BLaER1 treated with 17β-estradiol and CSF1 and Interleukin-3, amounts not matched to agents 10 nM and 100 nM (cell line): ENCODE measurements at regions not wholly inside any gene's neighbourhood (a gene's known extent, or its start where the extent isn't known, plus 50 kb on each side); places are given as distances from the start of the nearest gene placed in this dataset.

Source experiments
- H3K27ac ChIP-seq, 11 experiments: shearing (Covaris generic); formaldehyde crosslinking; 2 replicates each; pipeline ENCODE4 v1.8.1; 2022
- H3K27me3 ChIP-seq, 11 experiments: shearing (Covaris generic); formaldehyde crosslinking; 2 replicates each; pipeline ENCODE4 v1.8.1; 2022
- H3K36me3 ChIP-seq, 11 experiments: shearing (Covaris generic); formaldehyde crosslinking; 2 replicates each; pipeline ENCODE4 v1.8.1; 2022
- H3K4me1 ChIP-seq, 10 experiments: shearing (Covaris generic); formaldehyde crosslinking; 2 replicates each; pipeline ENCODE4 v1.8.1; 2022
- H3K4me2 ChIP-seq, 11 experiments: shearing (Covaris generic); formaldehyde crosslinking; 2 replicates each; pipeline ENCODE4 v1.8.1; 2022
- H3K4me3 ChIP-seq, 10 experiments: shearing (Covaris generic); formaldehyde crosslinking; 2 replicates each; pipeline ENCODE4 v1.8.1; 2022
- H3K9ac ChIP-seq, 11 experiments: shearing (Covaris generic); formaldehyde crosslinking; 2 replicates each; pipeline ENCODE4 v1.8.1; 2022
- H3K9me3 ChIP-seq, 11 experiments: shearing (Covaris generic); formaldehyde crosslinking; replicated peaks in 1 of 11; 2 replicates each; pipeline ENCODE4 v1.8.1; 2022
- H4K20me1 ChIP-seq, 11 experiments: shearing (Covaris generic); formaldehyde crosslinking; 2 replicates each; pipeline ENCODE4 v1.8.1; 2022
- Cebpa-rat ChIP-seq, 11 experiments: shearing (Covaris generic); IDR thresholded peaks; 2 replicates each; pipeline ENCODE4 v1.8.1; 2022

DNA sequence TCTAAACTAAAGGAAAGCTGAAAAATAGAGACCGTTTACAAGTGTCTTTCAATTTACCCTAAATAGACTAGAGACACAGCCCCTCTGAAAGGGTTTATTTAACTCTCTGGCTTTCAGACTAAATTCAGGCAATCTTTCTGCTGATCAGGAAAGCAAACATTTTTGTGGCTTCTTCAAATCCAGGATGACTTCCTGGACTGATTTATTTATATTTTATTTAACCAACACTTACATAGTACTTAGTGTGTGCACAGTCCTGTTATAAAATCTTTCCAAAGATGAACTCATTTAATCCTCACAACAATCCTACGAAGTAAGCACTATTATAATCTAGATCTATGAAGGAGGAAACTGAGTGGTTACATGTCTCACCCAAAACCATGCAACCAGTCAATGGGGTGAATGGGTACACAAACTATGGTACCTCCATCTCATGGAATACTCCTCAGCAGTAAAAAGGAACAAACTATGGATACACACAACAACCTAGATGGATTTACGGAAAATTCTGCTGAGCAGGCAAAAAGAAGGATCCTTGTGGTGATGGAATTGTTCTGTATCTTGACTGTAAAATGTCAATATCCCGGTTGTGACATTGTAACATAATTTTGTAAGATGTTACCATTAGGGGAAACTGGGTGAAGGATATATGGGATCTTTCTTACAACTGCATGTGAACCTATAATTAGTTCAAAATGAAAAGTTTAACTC, 64.1 kb upstream of the MAMLD1 start:
- no peak for TF ChIP-seq Cebpa-rat (IDR thresholded peaks at IDR 0.05)
- H3K4me2 ChIP-seq: peak overlapping the region in 9 of 11 experiments; percentile 11 to 79 (median 70); a peak in 17 of 22 replicates

GRCh38 chrX:150299579-150299978, 63.5 kb upstream of the MAMLD1 start:
- Histone ChIP-seq H3K36me3 (no peaks in the 10 kb centered on the region), H3K27me3 (no peaks in the 10 kb centered on the region), H3K9me3 (no peaks in the 10 kb centered on the region), H3K4me2 (peak overlapping the region in 4 of 11 experiments; percentile 14 to 79 (median 71); a peak in 5 of 22 replicates), H3K4me1 (peaks cover 0 to 26% (median 17%) of the 10 kb centered on the region in 10 experiments; a peak in 16 of 20 replicates), H4K20me1 (no peaks in the 10 kb centered on the region), H3K9ac (no peak overlapping the region), H3K4me3 (no peak overlapping the region), H3K27ac (no peak overlapping the region)
- TF ChIP-seq Cebpa-rat (IDR thresholded peaks at IDR 0.05): no peak

More for the DNA sequence above, 64.1 kb upstream of the MAMLD1 start:
- no peak overlapping the region for H3K4me3 ChIP-seq
- peak overlapping the region in 1 of 11 experiments; percentile 20; a peak in 2 of 22 replicates for H3K9ac ChIP-seq
- H3K9me3 ChIP-seq: no peaks in the 10 kb centered on the region
- H3K27ac ChIP-seq: no peak overlapping the region
- no peaks in the 10 kb centered on the region for H3K27me3 ChIP-seq
- H3K4me1 ChIP-seq: peaks cover 0 to 26% (median 17%) of the 10 kb centered on the region in 10 experiments; a peak in 16 of 20 replicates
- H4K20me1 ChIP-seq: no peaks in the 10 kb centered on the region
- H3K36me3 ChIP-seq: no peaks in the 10 kb centered on the region

DNA sequence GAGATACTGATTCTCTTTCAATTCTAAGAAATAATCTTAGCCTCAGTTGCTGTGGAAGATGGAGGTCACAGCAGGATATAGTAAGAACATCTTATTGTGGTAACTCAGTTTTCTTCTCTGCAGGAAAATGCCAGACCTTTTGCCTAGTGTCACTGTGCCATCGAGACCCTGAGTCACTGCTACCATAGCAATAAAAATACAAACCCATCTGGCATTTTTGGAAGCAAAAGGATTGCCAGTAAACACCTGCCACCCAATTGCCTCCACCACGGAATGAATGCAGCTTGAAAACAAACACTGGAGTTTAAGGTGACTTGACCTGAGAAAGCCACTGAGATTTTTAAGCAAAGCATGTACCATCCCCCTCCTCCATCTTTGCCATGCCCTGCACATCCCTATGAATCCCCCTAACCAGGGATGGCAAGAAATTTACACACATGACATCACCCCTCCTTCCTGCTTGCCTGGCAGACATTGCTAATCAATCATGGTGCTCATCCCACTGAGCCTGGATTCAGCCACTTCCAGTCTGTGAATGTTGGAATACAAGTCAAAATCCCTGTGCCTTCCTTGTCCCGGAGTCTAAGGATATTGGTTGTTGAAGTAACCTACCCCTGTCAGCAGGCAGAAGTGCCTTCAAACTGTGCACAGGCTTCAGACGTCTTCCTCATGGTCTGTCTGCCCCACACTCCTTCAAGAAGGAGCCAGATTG, 59.6 kb upstream of the MAMLD1 start:
- H3K27ac ChIP-seq: no peak overlapping the region
- H3K4me3 ChIP-seq: no peak overlapping the region
- no peak overlapping the region for H3K9ac ChIP-seq
- H3K9me3 ChIP-seq: no peaks in the 10 kb centered on the region
- H3K4me1 ChIP-seq: peaks cover 0 to 19% (median 13%) of the 10 kb centered on the region in 10 experiments; a peak in 16 of 20 replicates
- no peak for TF ChIP-seq Cebpa-rat (IDR thresholded peaks at IDR 0.05)
- H4K20me1 ChIP-seq: no peaks in the 10 kb centered on the region
- H3K36me3 ChIP-seq: no peaks in the 10 kb centered on the region
- H3K27me3 ChIP-seq: no peaks in the 10 kb centered on the region
- no peak overlapping the region for H3K4me2 ChIP-seq

GRCh38 chrX:150306002-150306401, 57.1 kb upstream of the MAMLD1 start:
- no peaks in the 10 kb centered on the region for H3K27me3 ChIP-seq
- no peak overlapping the region for H3K4me3 ChIP-seq
- no peaks in the 10 kb centered on the region for H3K36me3 ChIP-seq
- H3K4me2 ChIP-seq: no peak overlapping the region
- H3K27ac ChIP-seq: no peak overlapping the region
- H3K4me1 ChIP-seq: peaks cover 0 to 13% (median 2%) of the 10 kb centered on the region in 10 experiments; a peak in 4 of 20 replicates
- H3K9ac ChIP-seq: no peak overlapping the region
- no peaks in the 10 kb centered on the region for H3K9me3 ChIP-seq
- H4K20me1 ChIP-seq: no peaks in the 10 kb centered on the region
- no peak for TF ChIP-seq Cebpa-rat (IDR thresholded peaks at IDR 0.05)

- no peak for TF ChIP-seq Cebpa-rat (IDR thresholded peaks at IDR 0.05)
- Histone ChIP-seq H3K36me3 (no peaks in the 10 kb centered on the region), H3K9me3 (no peaks in the 10 kb centered on the region), H3K9ac (no peak overlapping the region), H3K4me3 (no peak overlapping the region), H3K27me3 (no peaks in the 10 kb centered on the region), H4K20me1 (no peaks in the 10 kb centered on the region), H3K27ac (no peak overlapping the region), H3K4me1 (peaks cover 0 to 13% (median 2%) of the 10 kb centered on the region in 10 experiments; a peak in 4 of 20 replicates), H3K4me2 (no peak overlapping the region)
These were observed 55.1 kb upstream of the MAMLD1 start for GRCh38 chrX:150308041-150308440.

GRCh38 chrX:150308532-150309157, 54.5 kb upstream of the MAMLD1 start:
- H3K9me3 ChIP-seq: no peaks in the 10 kb centered on the region
- H3K36me3 ChIP-seq: no peaks in the 10 kb centered on the region
- H4K20me1 ChIP-seq: no peaks in the 10 kb centered on the region
- H3K4me2 ChIP-seq: peak overlapping the region in 2 of 11 experiments; percentile 6 to 15; a peak in 1 of 22 replicates
- H3K4me3 ChIP-seq: no peak overlapping the region
- no peaks in the 10 kb centered on the region for H3K27me3 ChIP-seq
- TF ChIP-seq Cebpa-rat (IDR thresholded peaks at IDR 0.05): no peak
- peaks cover 0 to 13% (median 2%) of the 10 kb centered on the region in 10 experiments; a peak in 4 of 20 replicates for H3K4me1 ChIP-seq
- no peak overlapping the region for H3K9ac ChIP-seq
- H3K27ac ChIP-seq: no peak overlapping the region

DNA sequence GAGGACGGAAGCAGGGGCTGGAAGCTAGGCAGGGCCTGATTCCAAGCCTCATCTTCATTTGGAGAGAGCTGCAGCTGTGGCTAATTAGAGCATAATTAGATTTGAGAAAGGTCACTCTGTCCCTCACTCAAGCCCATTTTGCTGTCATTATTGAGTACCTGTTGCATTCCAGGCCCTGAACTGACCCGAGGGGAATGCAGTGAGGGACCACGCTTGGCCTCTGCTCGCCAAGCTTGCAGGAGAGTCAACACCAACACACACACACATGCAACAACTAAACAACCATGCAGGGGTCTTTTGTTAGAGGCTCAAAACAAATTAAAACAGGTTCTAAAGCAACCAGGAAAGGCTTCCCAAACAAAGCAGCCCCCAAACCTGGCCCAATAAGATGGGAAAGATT, 52.7 kb upstream of the MAMLD1 start:
- no peaks in the 10 kb centered on the region for H4K20me1 ChIP-seq
- H3K36me3 ChIP-seq: no peaks in the 10 kb centered on the region
- H3K4me1 ChIP-seq: peaks cover 0 to 13% (median 4%) of the 10 kb centered on the region in 10 experiments; a peak in 4 of 20 replicates
- no peak overlapping the region for H3K4me2 ChIP-seq
- no peak for TF ChIP-seq Cebpa-rat (IDR thresholded peaks at IDR 0.05)
- no peaks in the 10 kb centered on the region for H3K9me3 ChIP-seq
- H3K27ac ChIP-seq: no peak overlapping the region
- no peak overlapping the region for H3K9ac ChIP-seq
- H3K4me3 ChIP-seq: no peak overlapping the region
- no peaks in the 10 kb centered on the region for H3K27me3 ChIP-seq

DNA sequence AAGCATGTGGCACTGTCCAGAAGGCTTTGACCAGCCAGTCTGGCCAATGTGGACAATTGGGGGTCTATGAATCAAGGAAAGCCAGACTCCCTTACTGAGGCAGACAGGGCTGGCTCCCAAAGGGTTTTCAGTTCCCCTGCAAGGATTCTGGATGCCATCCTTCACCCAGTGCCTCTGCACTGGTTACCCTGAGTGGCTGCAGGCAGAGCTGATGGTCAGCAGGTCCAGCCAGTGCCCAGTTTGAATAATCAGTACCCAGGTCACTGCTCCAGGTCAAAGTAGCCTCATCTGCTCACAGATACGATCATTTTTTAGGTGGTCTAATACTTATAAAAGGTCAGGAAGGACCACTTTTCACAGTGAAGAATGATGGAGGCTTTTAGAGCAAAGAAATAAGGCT, 52.2 kb upstream of the MAMLD1 start:
- TF ChIP-seq Cebpa-rat (IDR thresholded peaks at IDR 0.05): no peak
- Histone ChIP-seq H3K4me3 (no peak overlapping the region), H4K20me1 (no peaks in the 10 kb centered on the region), H3K27me3 (no peaks in the 10 kb centered on the region), H3K9me3 (no peaks in the 10 kb centered on the region), H3K27ac (no peak overlapping the region), H3K4me2 (no peak overlapping the region), H3K4me1 (peaks cover 0 to 13% (median 4%) of the 10 kb centered on the region in 10 experiments; a peak in 4 of 20 replicates), H3K9ac (no peak overlapping the region), H3K36me3 (no peaks in the 10 kb centered on the region)

GRCh38 chrX:150312931-150313330, 50.2 kb upstream of the MAMLD1 start:
- Histone ChIP-seq H3K4me3 (no peak overlapping the region), H3K27ac (no peak overlapping the region), H3K9ac (no peak overlapping the region), H3K4me1 (peaks cover 0 to 12% (median 4%) of the 10 kb centered on the region in 10 experiments; a peak in 4 of 20 replicates), H3K9me3 (no peaks in the 10 kb centered on the region), H3K4me2 (no peak overlapping the region), H3K36me3 (no peaks in the 10 kb centered on the region), H4K20me1 (no peaks in the 10 kb centered on the region), H3K27me3 (no peaks in the 10 kb centered on the region)
- no peak for TF ChIP-seq Cebpa-rat (IDR thresholded peaks at IDR 0.05)
